KG1 (cell line): ENCODE measurements at regions not wholly inside any gene's neighbourhood (a gene's known extent, or its start where the extent isn't known, plus 50 kb on each side); places are given as distances from the start of the nearest gene placed in this dataset.
A peak's percentile ranks its signal among the peaks of the same experiment; 100 is the strongest.
"Not testable (repeated sequence)": the region's sequence is repeated elsewhere in the genome, so short reads cannot be mapped to it uniquely, and the experiment has no call there.

ENCODE experiments used
- DNase-seq: peaks from one replicate; lab custom pipeline; 2025; lab: John Stamatoyannopoulos, UW

GRCh38 chrX:66912417-66912816 is 273.5 kb upstream of the EDA2R start:
- no peak for DNase-seq

DNA sequence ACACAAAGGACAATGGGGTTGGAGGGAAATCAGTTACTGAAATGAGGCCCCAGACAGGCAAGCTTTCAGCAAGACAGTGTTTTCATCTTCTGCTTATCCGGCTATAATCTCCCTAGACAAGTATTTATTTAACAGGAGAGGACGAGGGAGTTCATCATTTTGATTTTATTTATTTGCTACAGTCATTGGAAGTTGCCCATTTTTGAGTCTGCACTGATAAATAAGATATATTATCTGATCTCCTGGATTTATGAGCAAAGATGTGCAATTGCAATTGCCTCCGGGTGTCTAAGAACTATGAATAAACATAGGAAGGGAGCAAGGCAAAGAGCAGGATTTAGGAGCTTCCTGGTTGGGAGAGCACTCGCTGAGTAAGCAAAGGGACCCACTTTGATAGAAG is 263.2 kb upstream of the EDA2R start:
- DNase-seq, result no peak

GRCh38 chrX:66900886-66901285 is 262.0 kb upstream of the EDA2R start:
- no peak for DNase-seq

DNA sequence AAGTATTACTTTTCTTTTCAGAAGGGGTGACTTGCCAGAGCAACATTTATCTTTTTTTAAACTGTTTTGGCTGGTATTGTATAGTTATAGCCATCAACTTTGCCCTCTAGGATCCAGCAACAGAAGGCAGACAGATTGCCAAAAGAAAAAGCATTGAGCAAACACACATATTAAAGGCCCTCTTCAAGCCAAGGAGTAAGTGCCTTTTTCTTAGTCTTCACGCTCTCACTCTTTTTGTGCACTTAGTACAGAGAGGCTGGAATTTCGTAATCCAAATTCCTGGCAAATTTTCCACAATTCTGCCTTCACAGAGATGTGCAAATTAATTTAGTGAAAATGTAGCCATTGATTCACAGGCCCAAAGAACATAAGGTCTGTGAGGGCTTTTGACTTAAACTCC is 253.1 kb upstream of the EDA2R start:
- no peak for DNase-seq

DNA sequence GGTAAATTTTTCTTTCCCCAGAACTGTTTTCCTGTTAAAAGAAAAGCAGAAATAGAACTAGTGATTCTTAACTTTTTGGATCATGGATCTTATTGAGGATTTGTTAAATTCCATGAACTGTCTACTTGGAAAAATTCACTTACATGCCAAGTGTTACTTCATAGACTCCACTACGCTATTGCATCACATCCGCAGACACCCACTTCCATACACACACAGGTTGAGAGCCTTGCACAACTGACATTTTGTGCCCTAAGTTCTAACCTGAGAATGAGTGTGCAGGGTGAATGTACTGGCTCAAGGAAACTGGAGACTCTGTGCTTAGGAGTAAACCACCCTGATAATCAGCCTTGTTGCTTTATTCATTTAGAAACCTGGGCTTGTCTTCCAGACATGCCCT is 250.5 kb upstream of the EDA2R start:
- no peak for DNase-seq

- DNase-seq, result no peak
Measured at GRCh38 chrX:66882101-66882500, 243.2 kb upstream of the EDA2R start.

GRCh38 chrX:66876776-66877175 is 237.9 kb upstream of the EDA2R start:
- DNase-seq, result no peak

DNA sequence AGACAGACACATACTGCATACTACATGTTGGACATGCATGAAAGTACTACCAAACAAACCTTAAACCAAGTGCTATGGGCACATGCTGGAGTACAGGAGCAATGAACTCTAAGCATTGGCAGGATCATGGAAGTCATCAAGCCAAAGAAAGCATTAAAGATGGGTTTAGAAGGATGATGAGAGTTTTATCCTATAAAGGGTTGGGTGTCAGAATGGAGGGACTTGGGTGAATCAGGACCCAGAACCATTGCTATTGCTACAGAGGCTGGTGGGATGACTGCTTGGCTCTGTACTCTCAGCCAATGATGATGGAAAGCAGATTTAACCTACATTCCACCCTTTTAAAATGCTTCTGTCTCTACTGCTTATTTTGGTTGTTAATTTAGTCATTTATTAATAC is 233.9 kb upstream of the EDA2R start:
- DNase-seq, result no peak

- no peak for DNase-seq
Measured at GRCh38 chrX:66863721-66864120, 224.8 kb upstream of the EDA2R start.

GRCh38 chrX:66833426-66833825 is 194.5 kb upstream of the EDA2R start:
- DNase-seq, result no peak

DNA sequence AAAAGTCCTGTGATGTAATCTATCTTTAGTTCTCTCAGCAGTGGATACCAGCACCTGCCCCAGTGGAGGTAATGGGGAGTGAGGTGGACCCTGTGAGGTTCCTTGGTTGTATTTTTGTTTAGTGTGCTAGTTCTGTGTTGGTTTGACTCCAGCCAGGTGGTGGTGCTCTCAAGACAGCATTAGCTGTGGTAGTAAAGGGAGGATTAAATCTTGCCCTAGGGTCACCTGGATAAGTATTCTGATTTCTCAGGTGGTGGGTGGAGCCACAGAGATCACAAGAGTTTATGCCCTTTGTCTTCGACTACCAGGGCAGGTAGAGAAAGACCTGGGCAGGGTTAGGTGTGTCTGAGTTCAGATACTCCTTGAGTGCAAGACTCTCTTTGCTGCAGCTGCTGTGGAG is 176.3 kb upstream of the EDA2R start:
- no peak for DNase-seq

- DNase-seq, result not testable (repeated sequence)
Measured at GRCh38 chrX:66794514-66794913, 155.6 kb upstream of the EDA2R start.

GRCh38 chrX:66766318-66766717 is 127.4 kb upstream of the EDA2R start:
- DNase-seq, result no peak

DNA sequence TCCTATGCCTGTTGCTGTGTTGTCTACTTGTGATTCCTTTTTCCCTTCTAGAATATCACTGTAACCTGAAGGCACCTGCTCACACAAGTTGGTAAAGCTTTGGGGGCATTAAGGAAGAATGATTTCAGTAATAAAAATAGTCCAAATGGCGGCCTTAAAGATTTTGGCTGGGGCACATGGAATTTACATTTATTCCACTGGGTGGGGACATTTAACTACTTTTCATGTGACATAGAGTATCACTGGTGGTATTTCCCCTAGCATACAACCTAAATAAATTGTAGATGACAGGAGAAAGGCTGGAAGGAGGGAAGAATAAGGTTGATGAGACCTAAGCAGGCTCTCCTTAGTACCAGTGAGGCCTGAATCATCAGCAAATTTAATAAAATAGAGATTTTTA is 121.8 kb upstream of the EDA2R start:
- no peak for DNase-seq

- DNase-seq, result no peak
Measured at GRCh38 chrX:66756717-66757116, 117.8 kb upstream of the EDA2R start.

GRCh38 chrX:66751136-66751782 is 112.4 kb upstream of the EDA2R start:
- no peak for DNase-seq

DNA sequence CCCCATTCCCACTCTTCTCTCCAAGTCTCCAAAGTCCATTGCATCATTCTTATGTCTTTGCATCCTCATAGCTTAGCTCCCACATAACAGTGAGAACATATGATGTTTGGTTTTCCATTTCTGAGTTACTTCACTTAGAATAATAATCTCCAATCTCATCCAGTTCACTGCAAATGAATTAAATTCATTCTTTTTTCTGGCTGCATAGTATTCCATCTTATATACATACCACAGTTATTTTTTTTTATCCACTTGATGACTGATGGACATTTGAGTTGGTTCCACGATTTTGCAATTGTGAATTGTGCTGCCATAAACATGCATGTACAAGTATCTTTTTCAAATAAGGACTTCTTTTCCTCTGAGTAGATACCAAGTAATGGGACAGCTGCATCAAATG is 105.6 kb upstream of the EDA2R start:
- DNase-seq, result not testable (repeated sequence)

- DNase-seq, result no peak
Measured at GRCh38 chrX:66731398-66731797, 92.5 kb upstream of the EDA2R start.

DNA sequence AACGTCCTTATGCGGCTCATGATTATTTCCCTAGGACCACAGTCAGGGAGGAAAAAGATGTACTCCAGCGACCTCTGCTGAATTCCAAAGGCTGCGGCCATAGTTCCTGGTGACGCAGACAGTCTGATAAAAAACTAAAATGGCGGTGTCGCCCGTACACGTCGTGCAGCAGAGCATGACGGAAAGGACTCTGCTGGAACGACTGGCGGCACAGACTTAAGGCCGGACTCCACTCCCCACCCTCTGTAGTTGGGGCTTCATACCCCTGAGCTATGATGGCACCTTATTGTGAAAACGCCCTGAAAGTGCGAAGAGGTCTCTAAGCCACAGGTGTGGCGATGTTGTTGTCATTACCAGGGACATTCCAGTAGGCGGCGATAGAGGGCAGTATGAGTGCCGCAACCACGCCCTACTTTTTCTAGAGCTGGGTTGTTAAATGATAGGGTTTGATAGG is 90.0 kb upstream of the EDA2R start:
- peak; percentile 11 for DNase-seq

- no peak for DNase-seq
Measured at GRCh38 chrX:66717926-66718325, 79.0 kb upstream of the EDA2R start.

GRCh38 chrX:66698273-66699204 is 59.7 kb upstream of the EDA2R start:
- DNase-seq, result no peak

- DNase-seq, result not testable (repeated sequence)
Measured at GRCh38 chrX:66692512-66692911, 53.6 kb upstream of the EDA2R start.
